ENCODE measurements at regions not wholly inside any gene's neighbourhood (a gene's known extent, or its start where the extent isn't known, plus 50 kb on each side); places are given as distances from the start of the nearest gene placed in this dataset.

- H3K9ac ChIP-seq (ENCODE audit: low read length) = no peak overlapping the region
- FAIRE-seq (no peak), DNase-seq (ENCODE audit: low read depth) (no peak)
- H3K27ac ChIP-seq (ENCODE audit: low read depth, low read length) = no peak overlapping the region
- no peaks in the 10 kb centered on the region for H3K4me1 ChIP-seq (ENCODE audit: insufficient read depth, low read length)
- H3K4me1 Mint-ChIP-seq (ENCODE audit: low read depth, unreplicated experiment) = no peaks in the 10 kb centered on the region
- no peaks in the 10 kb centered on the region for H3K9me3 Mint-ChIP-seq (ENCODE audit: unreplicated experiment)
- H2AFZ ChIP-seq (ENCODE audit: low read depth, low read length) = no peak overlapping the region
- TF ChIP-seq CTCF (IDR thresholded peaks at IDR 0.05; ENCODE audit: insufficient read depth, low read depth, low read length) (no peak), EZH2 (IDR thresholded peaks at IDR 0.05; ENCODE audit: insufficient read depth, low read length) (no peak)
- no peak overlapping the region for H3K4me2 ChIP-seq (ENCODE audit: low read length)
- H3K4me3 ChIP-seq (ENCODE audit: insufficient read depth, low read depth, low read length) = no peak overlapping the region
- no peaks in the 10 kb centered on the region for H3K27me3 ChIP-seq (ENCODE audit: insufficient read depth, low read length)
- H3K36me3 Mint-ChIP-seq (ENCODE audit: low read depth, unreplicated experiment) = no peaks in the 10 kb centered on the region
- H4K20me1 ChIP-seq (ENCODE audit: insufficient read depth, low read length) = no peaks in the 10 kb centered on the region
- no peak overlapping the region for H3K27ac Mint-ChIP-seq (ENCODE audit: unreplicated experiment)
- H3K79me2 ChIP-seq (ENCODE audit: insufficient read depth, low read length) = no peaks in the 10 kb centered on the region
- H3K4me3 Mint-ChIP-seq (ENCODE audit: unreplicated experiment) = no peak overlapping the region
- peaks cover 4% of the 10 kb centered on the region for H3K27me3 Mint-ChIP-seq (ENCODE audit: low read depth, unreplicated experiment)
- H3K9me3 ChIP-seq (ENCODE audit: insufficient read depth, low read depth, low read length) = no peaks in the 10 kb centered on the region
- H3K36me3 ChIP-seq (ENCODE audit: insufficient read depth, low read length) = no peaks in the 10 kb centered on the region
Measured at GRCh38 chr10:8568401-8568800, 513.9 kb downstream of the GATA3 start.

- TF ChIP-seq CTCF (IDR thresholded peaks at IDR 0.05; ENCODE audit: insufficient read depth, low read depth, low read length) (no peak), EZH2 (IDR thresholded peaks at IDR 0.05; ENCODE audit: insufficient read depth, low read length) (no peak)
- no peaks in the 10 kb centered on the region for H3K9me3 ChIP-seq (ENCODE audit: insufficient read depth, low read depth, low read length)
- Mint-ChIP-seq H3K27me3 (ENCODE audit: low read depth, unreplicated experiment) (peaks cover 6% of the 10 kb centered on the region), H3K4me1 (ENCODE audit: low read depth, unreplicated experiment) (peaks cover 2% of the 10 kb centered on the region), H3K9me3 (ENCODE audit: unreplicated experiment) (peaks cover 3% of the 10 kb centered on the region), H3K27ac (ENCODE audit: unreplicated experiment) (no peak overlapping the region), H3K4me3 (ENCODE audit: unreplicated experiment) (no peak overlapping the region), H3K36me3 (ENCODE audit: low read depth, unreplicated experiment) (no peaks in the 10 kb centered on the region)
- H3K36me3 ChIP-seq (ENCODE audit: insufficient read depth, low read length) = no peaks in the 10 kb centered on the region
- no peak for DNase-seq (ENCODE audit: low read depth)
- H3K79me2 ChIP-seq (ENCODE audit: insufficient read depth, low read length) = no peaks in the 10 kb centered on the region
- H2AFZ ChIP-seq (ENCODE audit: low read depth, low read length) = no peak overlapping the region
- no peaks in the 10 kb centered on the region for H4K20me1 ChIP-seq (ENCODE audit: insufficient read depth, low read length)
- no peaks in the 10 kb centered on the region for H3K27me3 ChIP-seq (ENCODE audit: insufficient read depth, low read length)
- H3K4me3 ChIP-seq (ENCODE audit: insufficient read depth, low read depth, low read length) = no peak overlapping the region
- H3K9ac ChIP-seq (ENCODE audit: low read length) = no peak overlapping the region
- H3K4me2 ChIP-seq (ENCODE audit: low read length) = no peak overlapping the region
- no peaks in the 10 kb centered on the region for H3K4me1 ChIP-seq (ENCODE audit: insufficient read depth, low read length)
- no peak for FAIRE-seq
- no peak overlapping the region for H3K27ac ChIP-seq (ENCODE audit: low read depth, low read length)
Measured at GRCh38 chr10:8575620-8576019, 521.1 kb downstream of the GATA3 start.

- H3K9me3 Mint-ChIP-seq (ENCODE audit: unreplicated experiment) = peaks cover 3% of the 10 kb centered on the region
- no peak overlapping the region for H3K27ac Mint-ChIP-seq (ENCODE audit: unreplicated experiment)
- no peaks in the 10 kb centered on the region for H3K9me3 ChIP-seq (ENCODE audit: insufficient read depth, low read depth, low read length)
- FAIRE-seq (no peak), DNase-seq (ENCODE audit: low read depth) (no peak)
- no peak overlapping the region for H3K4me2 ChIP-seq (ENCODE audit: low read length)
- H3K36me3 ChIP-seq (ENCODE audit: insufficient read depth, low read length) = no peaks in the 10 kb centered on the region
- TF ChIP-seq EZH2 (IDR thresholded peaks at IDR 0.05; ENCODE audit: insufficient read depth, low read length) (no peak), CTCF (IDR thresholded peaks at IDR 0.05; ENCODE audit: insufficient read depth, low read depth, low read length) (no peak)
- H3K27ac ChIP-seq (ENCODE audit: low read depth, low read length) = no peak overlapping the region
- no peaks in the 10 kb centered on the region for H3K79me2 ChIP-seq (ENCODE audit: insufficient read depth, low read length)
- no peak overlapping the region for H3K4me3 ChIP-seq (ENCODE audit: insufficient read depth, low read depth, low read length)
- H4K20me1 ChIP-seq (ENCODE audit: insufficient read depth, low read length) = no peaks in the 10 kb centered on the region
- peaks cover 6% of the 10 kb centered on the region for H3K27me3 Mint-ChIP-seq (ENCODE audit: low read depth, unreplicated experiment)
- H3K4me1 ChIP-seq (ENCODE audit: insufficient read depth, low read length) = no peaks in the 10 kb centered on the region
- no peak overlapping the region for H3K9ac ChIP-seq (ENCODE audit: low read length)
- H3K4me1 Mint-ChIP-seq (ENCODE audit: low read depth, unreplicated experiment) = peaks cover 7% of the 10 kb centered on the region
- H3K36me3 Mint-ChIP-seq (ENCODE audit: low read depth, unreplicated experiment) = no peaks in the 10 kb centered on the region
- H2AFZ ChIP-seq (ENCODE audit: low read depth, low read length) = no peak overlapping the region
- H3K4me3 Mint-ChIP-seq (ENCODE audit: unreplicated experiment) = no peak overlapping the region
- H3K27me3 ChIP-seq (ENCODE audit: insufficient read depth, low read length) = no peaks in the 10 kb centered on the region
Measured at GRCh38 chr10:8576281-8576680, 521.8 kb downstream of the GATA3 start.
